ENCODE measurements at regions not wholly inside any gene's neighbourhood (a gene's known extent, or its start where the extent isn't known, plus 50 kb on each side); places are given as distances from the start of the nearest gene placed in this dataset.

- H3K27ac ChIP-seq = no peak overlapping the region
Measured at GRCh38 chr5:105836887-105837286, 1833.8 kb downstream of the EFNA5 start.

GRCh38 chr5:105836268-105836667, 1834.5 kb downstream of the EFNA5 start:
- no peak for TF ChIP-seq CTCF (conservative IDR thresholded peaks at IDR 0.05)
- no peak overlapping the region for H3K27ac ChIP-seq

More at GRCh38 chr5:105836887-105837286, 1833.8 kb downstream of the EFNA5 start:
- TF ChIP-seq CTCF (conservative IDR thresholded peaks at IDR 0.05) = no peak

GRCh38 chr5:105828821-105829220, 1841.9 kb downstream of the EFNA5 start:
- no peak for TF ChIP-seq CTCF (conservative IDR thresholded peaks at IDR 0.05)
- no peak overlapping the region for H3K27ac ChIP-seq

GRCh38 chr5:105821800-105822199, 1848.9 kb downstream of the EFNA5 start:
- TF ChIP-seq CTCF (conservative IDR thresholded peaks at IDR 0.05) = no peak
- H3K27ac ChIP-seq = no peak overlapping the region

GRCh38 chr5:105817914-105818313, 1852.8 kb downstream of the EFNA5 start:
- H3K27ac ChIP-seq = no peak overlapping the region
- TF ChIP-seq CTCF (conservative IDR thresholded peaks at IDR 0.05) = no peak

- no peak overlapping the region for H3K27ac ChIP-seq
- no peak for TF ChIP-seq CTCF (conservative IDR thresholded peaks at IDR 0.05)
Measured at GRCh38 chr5:105817416-105817815, 1853.3 kb downstream of the EFNA5 start.

- TF ChIP-seq CTCF (conservative IDR thresholded peaks at IDR 0.05) = no peak
- no peak overlapping the region for H3K27ac ChIP-seq
Measured at GRCh38 chr5:105816961-105817360, 1853.8 kb downstream of the EFNA5 start.

GRCh38 chr5:105812304-105812703, 1858.4 kb downstream of the EFNA5 start:
- no peak for TF ChIP-seq CTCF (conservative IDR thresholded peaks at IDR 0.05)
- H3K27ac ChIP-seq = no peak overlapping the region

Data from VCaP (cell line).